OCI-LY7 (cell line): ENCODE measurements at regions not wholly inside any gene's neighbourhood (a gene's known extent, or its start where the extent isn't known, plus 50 kb on each side); places are given as distances from the start of the nearest gene placed in this dataset.

Experiments
- BruUV-seq: library from RNA; stranded (reverse); fragments of 400-500 nt; replicated peaks from 2 replicates; lab custom pipeline; 2021; lab: Mats Ljungman, UMichigan
- CTCF ChIA-PET: fragments of 300-600 bp; sonication (Branson Sonifier 250); formaldehyde crosslinking; loops from one replicate; lab custom pipeline; 2022; ENCODE audit warnings: antibody characterized with exemption; ENCODE audit not compliant: unreplicated experiment; lab: Charles Lee
- POLR2A ChIA-PET: fragments of 300-600 bp; sonication (Branson Sonifier 250); formaldehyde crosslinking; loops from one replicate; lab custom pipeline; 2022; ENCODE audit warnings: antibody characterized with exemption; lab: Charles Lee
- DNase-seq: peaks from one replicate; pipeline ENCODE4 v3.0.0-alpha.2; 2015; ENCODE audit warnings: low spot score
- H2AFZ ChIP-seq: fragments of 200-600 bp; sonication (generic), shearing (Covaris generic); 2 replicates; pipeline ENCODE4 v1.6.1; 2014; ENCODE audit warnings: mild to moderate bottlenecking, antibody characterized with exemption, low read length, moderate library complexity
- H3K27ac ChIP-seq: fragments of 200-600 bp; sonication (generic); 2 replicates; pipeline ENCODE4 v1.5.1; 2014; ENCODE audit warnings: mixed run types, low read depth, mild to moderate bottlenecking, moderate library complexity, low read length, inconsistent platforms; ENCODE audit not compliant: poor library complexity, severe bottlenecking
- H3K36me3 ChIP-seq: fragments of 200-600 bp; sonication (generic); 2 replicates; pipeline ENCODE4 v1.6.1; 2014; ENCODE audit warnings: mild to moderate bottlenecking, antibody characterized with exemption, low read length, moderate library complexity, mixed read lengths; ENCODE audit not compliant: insufficient read depth
- H3K4me1 ChIP-seq: fragments of 200-600 bp; sonication (generic); 2 replicates; pipeline ENCODE4 v1.5.1; 2014; ENCODE audit warnings: mild to moderate bottlenecking, low read length; ENCODE audit not compliant: insufficient read depth, poor library complexity, severe bottlenecking
- H3K4me2 ChIP-seq: fragments of 200-600 bp; sonication (generic); 2 replicates; pipeline ENCODE4 v1.6.1; 2014; ENCODE audit warnings: mild to moderate bottlenecking, low read length
- H3K4me3 ChIP-seq: fragments of 200-600 bp; sonication (generic); 2 replicates; pipeline ENCODE4 v1.5.1; 2014; ENCODE audit warnings: mild to moderate bottlenecking, low read depth, low read length; ENCODE audit not compliant: poor library complexity, severe bottlenecking
- H3K79me2 ChIP-seq: fragments of 200-600 bp; sonication (generic); 2 replicates; pipeline ENCODE4 v1.6.1; 2016; ENCODE audit warnings: low read depth, mild to moderate bottlenecking, low read length, moderate library complexity, mixed read lengths; ENCODE audit not compliant: insufficient read depth
- H3K9me2 ChIP-seq: fragments of 200-600 bp; sonication (generic); 2 replicates; pipeline ENCODE4 v1.6.1; 2016; ENCODE audit warnings: mild to moderate bottlenecking, low read length, mixed read lengths; ENCODE audit not compliant: insufficient read depth
- H3K9me3 ChIP-seq: fragments of 200-600 bp; sonication (generic); 2 replicates; pipeline ENCODE4 v1.6.1; 2014; ENCODE audit warnings: mild to moderate bottlenecking, mixed run types, low read length, mixed read lengths
- H4K20me1 ChIP-seq: fragments of 200-600 bp; sonication (generic); 2 replicates; pipeline ENCODE4 v1.6.1; 2014; ENCODE audit warnings: mild to moderate bottlenecking, antibody characterized with exemption, low read length, moderate library complexity, mixed read lengths; ENCODE audit not compliant: insufficient read depth
- EZH2phosphoT487 ChIP-seq: fragments of 200-600 bp; sonication (generic); IDR thresholded peaks from 2 replicates; pipeline ENCODE4 v1.6.1; 2018; ENCODE audit warnings: low read depth, borderline replicate concordance, mild to moderate bottlenecking, mixed run types, antibody characterized with exemption, low read length, moderate library complexity, mixed read lengths
- intact Hi-C: fragments of 100-400 bp; cut with micrococcal nuclease; formaldehyde crosslinking; loops from one replicate; pipeline ENCODE4 v1.10.0; 2022; ENCODE audit not compliant: unreplicated experiment
- TF ChIP-seq, protein P1 (sequence below): fragments of 200-600 bp; sonication (generic); conservative IDR thresholded peaks from 2 replicates; pipeline ENCODE4 v1.5.1; 2014; ENCODE audit warnings: mild to moderate bottlenecking, antibody characterized with exemption, low read length, moderate library complexity, mixed read lengths

DNA sequence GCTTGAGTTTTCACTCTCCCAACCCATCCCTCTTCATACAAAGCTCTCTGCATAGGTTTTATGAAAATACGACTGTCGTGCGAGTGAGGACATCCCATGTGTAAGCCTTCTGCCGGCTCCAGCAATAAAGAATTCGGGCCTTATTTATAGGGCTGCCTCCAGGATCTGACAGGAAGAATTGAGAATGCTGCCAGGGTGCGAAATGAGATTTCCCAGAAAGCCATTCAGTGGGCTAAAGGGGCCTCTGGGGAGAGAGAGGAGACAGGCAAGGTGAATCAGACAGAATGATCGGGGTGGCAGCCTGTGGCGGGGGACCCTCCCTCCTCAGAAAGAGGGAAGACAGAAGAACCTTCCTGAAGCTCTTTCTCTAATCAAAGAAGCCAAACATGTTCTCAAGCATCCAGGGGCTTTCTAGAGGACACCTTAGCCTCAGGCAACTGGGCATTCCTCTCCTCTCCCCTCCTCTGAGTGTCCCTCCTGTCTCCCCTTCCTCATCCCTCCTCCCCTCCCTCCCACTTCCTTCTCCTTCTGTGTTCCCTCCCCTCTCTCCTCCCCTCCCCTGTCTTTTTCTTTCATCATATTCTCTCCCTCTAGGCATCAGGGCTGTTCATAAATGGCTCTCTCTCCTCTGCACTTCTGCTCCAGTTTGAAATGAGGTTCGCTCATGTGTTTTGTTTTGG lies 410.9 kb downstream of the TYW1 start:
- Histone ChIP-seq H3K27ac (no peak overlapping the region), H3K4me1 (no peaks in the 10 kb centered on the region), H4K20me1 (no peaks in the 10 kb centered on the region), H3K9me3 (no peaks in the 10 kb centered on the region), H3K36me3 (no peaks in the 10 kb centered on the region), H3K4me3 (no peak overlapping the region), H2AFZ (no peak overlapping the region), H3K4me2 (no peak overlapping the region), H3K9me2 (no peaks in the 10 kb centered on the region), H3K79me2 (no peaks in the 10 kb centered on the region)
- no peak for TF ChIP-seq EZH2phosphoT487
- TF ChIP-seq, protein P1, sequence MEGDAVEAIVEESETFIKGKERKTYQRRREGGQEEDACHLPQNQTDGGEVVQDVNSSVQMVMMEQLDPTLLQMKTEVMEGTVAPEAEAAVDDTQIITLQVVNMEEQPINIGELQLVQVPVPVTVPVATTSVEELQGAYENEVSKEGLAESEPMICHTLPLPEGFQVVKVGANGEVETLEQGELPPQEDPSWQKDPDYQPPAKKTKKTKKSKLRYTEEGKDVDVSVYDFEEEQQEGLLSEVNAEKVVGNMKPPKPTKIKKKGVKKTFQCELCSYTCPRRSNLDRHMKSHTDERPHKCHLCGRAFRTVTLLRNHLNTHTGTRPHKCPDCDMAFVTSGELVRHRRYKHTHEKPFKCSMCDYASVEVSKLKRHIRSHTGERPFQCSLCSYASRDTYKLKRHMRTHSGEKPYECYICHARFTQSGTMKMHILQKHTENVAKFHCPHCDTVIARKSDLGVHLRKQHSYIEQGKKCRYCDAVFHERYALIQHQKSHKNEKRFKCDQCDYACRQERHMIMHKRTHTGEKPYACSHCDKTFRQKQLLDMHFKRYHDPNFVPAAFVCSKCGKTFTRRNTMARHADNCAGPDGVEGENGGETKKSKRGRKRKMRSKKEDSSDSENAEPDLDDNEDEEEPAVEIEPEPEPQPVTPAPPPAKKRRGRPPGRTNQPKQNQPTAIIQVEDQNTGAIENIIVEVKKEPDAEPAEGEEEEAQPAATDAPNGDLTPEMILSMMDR: no peak
- POLR2A ChIA-PET: no interaction called here
- DNase-seq: no peak
- intact Hi-C loops: no loop called here
- CTCF ChIA-PET: no interaction called here
- no TSS peak for BruUV-seq

DNA sequence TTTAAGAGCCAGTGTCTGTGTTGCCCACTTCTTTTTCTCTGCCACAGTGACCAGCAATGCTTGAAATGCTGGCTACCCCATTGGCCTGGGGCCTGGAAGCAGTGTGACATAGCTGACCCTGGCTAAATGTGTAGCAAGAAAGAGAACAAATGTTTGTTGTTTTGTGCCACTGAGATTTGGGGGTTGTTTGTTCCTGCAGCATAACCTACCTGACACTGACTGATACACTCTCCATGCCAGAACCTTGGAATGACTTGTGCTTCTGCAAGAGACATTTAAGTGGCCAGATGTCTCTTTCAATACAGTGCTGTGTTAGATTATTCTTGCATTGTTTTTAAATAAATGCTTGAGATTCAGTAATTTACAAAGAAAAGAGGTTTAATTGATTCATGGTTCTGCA lies 411.5 kb downstream of the TYW1 start:
- TF ChIP-seq, protein P1: no peak
- no peak for TF ChIP-seq EZH2phosphoT487
- ChIA-PET POLR2A (no interaction called here), CTCF (no interaction called here)
- no peak overlapping the region for H3K4me2 ChIP-seq
- H3K36me3 ChIP-seq: no peaks in the 10 kb centered on the region
- no peaks in the 10 kb centered on the region for H3K4me1 ChIP-seq
- H3K9me3 ChIP-seq: no peaks in the 10 kb centered on the region
- no peak overlapping the region for H3K4me3 ChIP-seq
- DNase-seq: no peak
- H3K9me2 ChIP-seq: no peaks in the 10 kb centered on the region
- H3K79me2 ChIP-seq: no peaks in the 10 kb centered on the region
- no TSS peak for BruUV-seq
- H3K27ac ChIP-seq: no peak overlapping the region
- intact Hi-C loops: no loop called here
- no peak overlapping the region for H2AFZ ChIP-seq
- no peaks in the 10 kb centered on the region for H4K20me1 ChIP-seq

DNA sequence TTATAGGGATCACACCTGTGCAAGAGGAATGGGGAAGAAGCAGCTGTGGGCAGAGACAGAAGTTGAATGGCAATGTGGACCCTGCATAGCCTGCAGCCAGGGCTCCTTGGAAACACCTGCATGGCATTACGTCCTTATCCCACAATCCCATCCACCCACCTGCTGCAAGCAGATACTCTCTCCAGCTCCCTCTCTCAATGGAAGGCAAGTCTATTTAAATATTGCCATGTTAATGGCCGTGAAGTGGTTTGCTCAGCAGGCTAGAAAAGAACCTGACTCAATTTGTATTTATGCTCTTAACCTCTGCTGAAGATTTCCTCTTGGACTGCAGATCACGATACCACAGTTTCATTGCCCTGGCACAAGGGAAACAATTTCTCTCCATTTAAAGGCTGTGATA lies 417.0 kb downstream of the TYW1 start:
- no peaks in the 10 kb centered on the region for H3K79me2 ChIP-seq
- H3K4me2 ChIP-seq: no peak overlapping the region
- no peak overlapping the region for H3K27ac ChIP-seq
- H3K9me3 ChIP-seq: no peaks in the 10 kb centered on the region
- H4K20me1 ChIP-seq: no peaks in the 10 kb centered on the region
- POLR2A ChIA-PET: interaction anchor here (0.6 kb wide), 1 partner anchor 346 kb away, joined by 3 read pairs; no protein-coding TSS in a partner anchor
- no peaks in the 10 kb centered on the region for H3K4me1 ChIP-seq
- BruUV-seq: no TSS peak
- H2AFZ ChIP-seq: no peak overlapping the region
- intact Hi-C loops: no loop called here
- CTCF ChIA-PET: no interaction called here
- TF ChIP-seq EZH2phosphoT487: no peak
- TF ChIP-seq, protein P1: no peak
- H3K9me2 ChIP-seq: no peaks in the 10 kb centered on the region
- no peaks in the 10 kb centered on the region for H3K36me3 ChIP-seq
- no peak overlapping the region for H3K4me3 ChIP-seq
- no peak for DNase-seq
